ENCODE measurements at regions not wholly inside any gene's neighbourhood (a gene's known extent, or its start where the extent isn't known, plus 50 kb on each side); places are given as distances from the start of the nearest gene placed in this dataset.

DNA sequence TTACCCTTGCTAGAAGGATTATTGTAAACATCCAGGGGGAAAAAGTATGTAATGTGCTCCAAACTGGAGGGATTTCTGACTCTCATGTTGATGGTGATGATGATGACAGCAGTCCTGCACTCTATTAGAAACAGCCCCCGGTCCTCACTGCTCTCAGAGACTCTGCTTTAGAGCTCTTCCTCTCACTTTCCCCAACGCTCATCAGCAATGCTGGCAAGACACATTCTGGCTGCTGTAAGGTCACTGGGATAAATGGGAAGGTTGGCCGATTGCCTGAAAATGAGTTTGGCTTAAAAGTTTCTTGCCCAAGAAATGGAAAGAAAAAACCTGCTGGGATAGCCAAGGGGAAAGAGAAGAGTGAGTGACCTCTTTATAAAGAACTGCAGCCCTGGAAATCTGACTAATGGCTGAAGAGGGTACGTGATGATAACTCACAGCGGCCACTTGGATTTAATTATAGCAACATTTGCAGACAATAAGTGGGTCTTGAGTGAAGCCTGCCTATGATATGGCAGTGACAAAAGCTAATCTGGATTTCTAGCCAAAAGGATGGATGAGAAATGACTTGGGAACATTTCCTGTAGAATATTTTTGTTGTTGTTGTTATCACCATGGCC, 235.8 kb downstream of the TMEM38B start:
- TF ChIP-seq, protein P1, sequence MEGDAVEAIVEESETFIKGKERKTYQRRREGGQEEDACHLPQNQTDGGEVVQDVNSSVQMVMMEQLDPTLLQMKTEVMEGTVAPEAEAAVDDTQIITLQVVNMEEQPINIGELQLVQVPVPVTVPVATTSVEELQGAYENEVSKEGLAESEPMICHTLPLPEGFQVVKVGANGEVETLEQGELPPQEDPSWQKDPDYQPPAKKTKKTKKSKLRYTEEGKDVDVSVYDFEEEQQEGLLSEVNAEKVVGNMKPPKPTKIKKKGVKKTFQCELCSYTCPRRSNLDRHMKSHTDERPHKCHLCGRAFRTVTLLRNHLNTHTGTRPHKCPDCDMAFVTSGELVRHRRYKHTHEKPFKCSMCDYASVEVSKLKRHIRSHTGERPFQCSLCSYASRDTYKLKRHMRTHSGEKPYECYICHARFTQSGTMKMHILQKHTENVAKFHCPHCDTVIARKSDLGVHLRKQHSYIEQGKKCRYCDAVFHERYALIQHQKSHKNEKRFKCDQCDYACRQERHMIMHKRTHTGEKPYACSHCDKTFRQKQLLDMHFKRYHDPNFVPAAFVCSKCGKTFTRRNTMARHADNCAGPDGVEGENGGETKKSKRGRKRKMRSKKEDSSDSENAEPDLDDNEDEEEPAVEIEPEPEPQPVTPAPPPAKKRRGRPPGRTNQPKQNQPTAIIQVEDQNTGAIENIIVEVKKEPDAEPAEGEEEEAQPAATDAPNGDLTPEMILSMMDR (IDR thresholded peaks at IDR 0.05) = no peak
- no peak for TF ChIP-seq POLR2A (IDR thresholded peaks at IDR 0.05)

Measured in Peyer's patch (tissue), 4 donors.